ENCODE measurements at regions not wholly inside any gene's neighbourhood (a gene's known extent, or its start where the extent isn't known, plus 50 kb on each side); places are given as distances from the start of the nearest gene placed in this dataset.

DNA sequence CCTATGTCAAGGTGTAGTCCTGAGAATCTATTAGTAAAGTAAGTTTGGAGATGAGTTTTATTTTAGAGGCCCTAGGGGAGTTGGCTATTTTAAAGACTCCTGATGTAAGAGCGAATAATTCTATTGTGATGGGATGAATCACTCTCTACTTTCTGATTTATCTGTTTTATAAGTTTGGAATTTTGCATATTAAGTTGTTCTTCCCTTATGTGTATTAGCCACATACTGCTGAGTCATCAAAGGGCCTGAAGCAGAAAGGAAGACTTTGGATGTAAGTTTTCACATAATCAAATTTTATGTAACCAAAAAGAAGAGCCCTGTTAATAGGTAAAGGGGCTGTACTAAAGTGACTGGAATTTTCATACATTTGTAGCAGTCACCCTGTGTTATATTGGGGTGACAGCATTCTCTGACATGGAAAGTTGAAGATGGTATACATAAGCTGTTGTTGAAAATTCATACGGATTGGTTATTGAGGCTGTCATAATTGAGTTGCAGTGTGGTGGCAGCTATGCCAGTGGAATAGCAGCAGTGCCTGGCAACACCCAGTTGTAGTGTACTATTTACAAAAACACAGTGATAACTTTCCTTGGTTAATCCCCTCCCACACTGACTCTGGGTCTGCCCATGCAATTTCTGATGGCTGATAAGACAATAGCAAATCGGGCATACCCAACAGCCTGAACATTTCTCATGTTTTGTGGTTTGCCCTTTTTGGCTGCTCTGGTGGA, 90.6 kb upstream of the NTM start:
- ChIA-PET CTCF (no interaction called here), POLR2A (ENCODE audit: low non-redundant PET) (no interaction called here)
- DNase-seq (ENCODE audit: low spot score), result no peak
- no peak for TF ChIP-seq CTCF (conservative IDR thresholded peaks at IDR 0.05; ENCODE audit: low read depth)
- no peak overlapping the region for H3K27ac ChIP-seq

DNA sequence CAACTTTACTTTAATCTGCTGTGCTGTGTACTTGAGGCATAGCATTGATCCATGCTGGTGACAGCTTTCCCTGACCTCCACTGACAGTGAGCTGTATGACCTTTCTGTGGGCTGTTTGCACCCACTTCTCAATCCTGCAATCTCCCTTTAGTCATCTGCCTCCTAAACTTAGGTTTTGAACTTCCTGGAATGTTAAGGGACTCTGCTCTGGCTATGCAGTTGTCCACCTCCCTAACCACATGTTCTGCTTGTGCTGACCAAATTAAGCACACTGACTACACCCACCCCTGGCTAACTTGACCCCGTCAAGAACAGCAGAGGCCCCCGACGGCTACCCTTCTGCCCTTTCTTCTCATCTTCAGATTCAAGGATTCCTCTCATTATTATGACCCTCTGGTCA, 89.1 kb upstream of the NTM start:
- no peak for DNase-seq (ENCODE audit: low spot score)
- H3K27ac ChIP-seq, result no peak overlapping the region
- no peak for TF ChIP-seq CTCF (conservative IDR thresholded peaks at IDR 0.05; ENCODE audit: low read depth)
- CTCF ChIA-PET, result interaction anchor here (0.6 kb wide), 2 partner anchors 16 to 263 kb away, joined by 3 read pairs; no protein-coding TSS in a partner anchor
- POLR2A ChIA-PET (ENCODE audit: low non-redundant PET), result no interaction called here

GRCh38 chr11:131284041-131284440, 86.4 kb upstream of the NTM start:
- CTCF ChIA-PET, result no interaction called here
- no peak for TF ChIP-seq CTCF (conservative IDR thresholded peaks at IDR 0.05; ENCODE audit: low read depth)
- no peak overlapping the region for H3K27ac ChIP-seq
- POLR2A ChIA-PET (ENCODE audit: low non-redundant PET), result no interaction called here
- no peak for DNase-seq (ENCODE audit: low spot score)

DNA sequence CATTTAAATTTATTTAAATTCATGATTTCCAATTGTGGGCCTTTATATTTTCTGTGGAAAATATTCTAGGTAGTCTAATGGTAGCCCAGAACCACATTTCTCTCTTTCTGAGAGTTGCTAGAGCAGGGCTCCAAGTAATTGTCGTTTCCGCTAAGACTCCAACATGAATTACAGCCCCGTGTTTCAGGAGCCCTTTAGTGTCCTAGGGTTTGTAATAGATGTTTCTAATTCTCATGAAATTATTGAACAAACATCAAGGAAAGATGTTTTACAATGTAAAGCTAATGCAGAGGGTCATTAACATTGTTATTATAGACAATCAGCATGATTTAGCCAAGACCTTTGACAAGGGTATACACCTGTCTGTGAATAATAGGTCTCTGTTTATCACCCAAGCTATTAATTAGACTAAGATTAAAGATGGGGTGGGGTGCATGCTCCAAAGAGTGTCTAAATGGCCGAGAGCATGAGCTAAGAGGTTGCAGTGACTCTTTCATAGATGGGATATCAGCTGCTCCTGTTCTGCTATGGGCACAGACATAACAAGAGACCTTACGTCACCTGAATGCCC, 81.8 kb upstream of the NTM start:
- CTCF ChIA-PET, result no interaction called here
- no peak for DNase-seq (ENCODE audit: low spot score)
- no peak overlapping the region for H3K27ac ChIP-seq
- no peak for TF ChIP-seq CTCF (conservative IDR thresholded peaks at IDR 0.05; ENCODE audit: low read depth)
- POLR2A ChIA-PET (ENCODE audit: low non-redundant PET), result no interaction called here

DNA sequence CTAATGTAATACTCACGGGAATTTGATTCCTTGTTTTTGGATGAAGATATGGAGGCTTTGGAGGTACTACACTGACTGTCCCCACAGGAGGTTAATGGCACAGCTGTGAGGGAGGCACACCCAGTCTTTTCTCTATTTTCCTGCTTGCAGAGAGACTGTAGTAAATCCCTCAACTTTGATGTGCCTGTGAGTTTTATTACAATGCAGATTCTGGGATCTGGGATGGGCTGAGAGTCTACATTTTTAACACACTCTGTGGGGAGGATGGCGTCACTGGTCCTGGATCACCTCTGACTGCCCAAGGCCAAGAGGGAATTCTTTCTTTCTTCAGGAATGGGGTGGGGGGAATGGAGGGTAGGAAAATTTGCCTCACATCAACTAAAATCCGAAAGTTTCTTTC, 80.2 kb upstream of the NTM start:
- ChIA-PET CTCF (no interaction called here), POLR2A (ENCODE audit: low non-redundant PET) (no interaction called here)
- no peak overlapping the region for H3K27ac ChIP-seq
- TF ChIP-seq CTCF (conservative IDR thresholded peaks at IDR 0.05; ENCODE audit: low read depth), result no peak
- DNase-seq (ENCODE audit: low spot score), result no peak

DNA sequence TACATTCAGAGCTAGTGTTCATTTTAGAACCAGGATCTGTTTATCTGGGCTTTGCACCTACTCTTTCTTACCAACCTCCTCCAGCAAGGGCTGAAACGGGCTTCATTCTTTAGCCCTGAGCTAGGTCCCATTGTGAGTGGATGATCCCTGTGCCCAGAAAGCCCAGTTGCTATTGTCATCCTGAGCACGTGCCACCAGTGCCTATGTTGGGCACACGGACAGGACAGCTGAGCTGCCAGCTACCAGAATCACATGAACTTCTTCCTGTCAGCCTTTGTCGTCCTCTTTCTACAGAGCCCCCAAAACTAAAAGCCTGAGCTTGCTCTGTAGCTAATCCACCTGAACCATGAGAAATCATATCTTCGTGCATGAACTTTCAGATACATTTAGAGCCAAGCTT, 74.4 kb upstream of the NTM start:
- CTCF ChIA-PET, result no interaction called here
- no peak overlapping the region for H3K27ac ChIP-seq
- DNase-seq (ENCODE audit: low spot score), result no peak
- no peak for TF ChIP-seq CTCF (conservative IDR thresholded peaks at IDR 0.05; ENCODE audit: low read depth)
- POLR2A ChIA-PET (ENCODE audit: low non-redundant PET), result no interaction called here

Measured in RWPE1 (cell line).